HUES48 (cell line): ENCODE measurements at regions not wholly inside any gene's neighbourhood (a gene's known extent, or its start where the extent isn't known, plus 50 kb on each side); places are given as distances from the start of the nearest gene placed in this dataset.

ENCODE experiments used
- H3K27ac ChIP-seq: one replicate; pipeline ENCODE4 v1.7.0; 2013; ENCODE audit warnings: low read depth, low read length, inconsistent platforms
- H3K27me3 ChIP-seq: 2 replicates; pipeline ENCODE4 v1.6.1; 2013; ENCODE audit warnings: mild to moderate bottlenecking, low read length; ENCODE audit not compliant: control insufficient read depth, insufficient read depth
- H3K36me3 ChIP-seq: 2 replicates; pipeline ENCODE4 v1.6.1; 2013; ENCODE audit warnings: low read length; ENCODE audit not compliant: control insufficient read depth, insufficient read depth
- H3K4me1 ChIP-seq: 2 replicates; pipeline ENCODE4 v1.6.1; 2013; ENCODE audit warnings: mild to moderate bottlenecking, low read length; ENCODE audit not compliant: control insufficient read depth, insufficient read depth
- H3K4me3 ChIP-seq: 2 replicates; pipeline ENCODE4 v1.5.1; 2013; ENCODE audit warnings: mild to moderate bottlenecking, low read depth, low read length
- H3K9ac ChIP-seq: 2 replicates; pipeline ENCODE4 v1.6.1; 2013; ENCODE audit warnings: mild to moderate bottlenecking, low read depth, low read length, moderate library complexity
- H3K9me3 ChIP-seq: 2 replicates; pipeline ENCODE4 v1.6.1; 2013; ENCODE audit warnings: low read length; ENCODE audit not compliant: control insufficient read depth, insufficient read depth

- Histone ChIP-seq H3K36me3 (peaks cover 24% of the 10 kb centered on the region; the same call in 1 of the 2 replicates), H3K9me3 (no peaks in the 10 kb centered on the region), H3K4me1 (peaks cover 28% of the 10 kb centered on the region), H3K27me3 (no peaks in the 10 kb centered on the region), H3K4me3 (no peak overlapping the region), H3K9ac (no peak overlapping the region), H3K27ac (peak overlapping the region; percentile 60)
Measured at GRCh38 chr9:708551-709432, 132.7 kb upstream of the DMRT1 start.

GRCh38 chr9:710951-711745 is 130.3 kb upstream of the DMRT1 start:
- Histone ChIP-seq H3K9ac (no peak overlapping the region), H3K4me3 (no peak overlapping the region), H3K27me3 (no peaks in the 10 kb centered on the region), H3K36me3 (peaks cover 24% of the 10 kb centered on the region; the same call in 1 of the 2 replicates), H3K27ac (no peak overlapping the region), H3K4me1 (peaks cover 25% of the 10 kb centered on the region), H3K9me3 (no peaks in the 10 kb centered on the region)

- Histone ChIP-seq H3K4me3 (no peak overlapping the region), H3K27me3 (no peaks in the 10 kb centered on the region), H3K9ac (no peak overlapping the region), H3K4me1 (peaks cover 16% of the 10 kb centered on the region), H3K27ac (no peak overlapping the region), H3K9me3 (no peaks in the 10 kb centered on the region), H3K36me3 (peaks cover 24% of the 10 kb centered on the region; the same call in 1 of the 2 replicates)
Measured at GRCh38 chr9:711761-712553, 129.5 kb upstream of the DMRT1 start.

GRCh38 chr9:712643-713042 is 128.9 kb upstream of the DMRT1 start:
- Histone ChIP-seq H3K36me3 (peaks cover 24% of the 10 kb centered on the region; the same call in 1 of the 2 replicates), H3K27me3 (no peaks in the 10 kb centered on the region), H3K27ac (no peak overlapping the region), H3K4me3 (no peak overlapping the region), H3K9ac (no peak overlapping the region), H3K9me3 (no peaks in the 10 kb centered on the region), H3K4me1 (peaks cover 13% of the 10 kb centered on the region)

- Histone ChIP-seq H3K4me3 (no peak overlapping the region), H3K4me1 (peaks cover 13% of the 10 kb centered on the region), H3K36me3 (peaks cover 24% of the 10 kb centered on the region; the same call in 1 of the 2 replicates)
Measured at GRCh38 chr9:713091-713490, 128.4 kb upstream of the DMRT1 start.

GRCh38 chr9:714675-715074 is 126.8 kb upstream of the DMRT1 start:
- Histone ChIP-seq H3K27ac (no peak overlapping the region), H3K9ac (no peak overlapping the region), H3K9me3 (no peaks in the 10 kb centered on the region), H3K4me1 (peaks cover 2% of the 10 kb centered on the region), H3K27me3 (no peaks in the 10 kb centered on the region), H3K4me3 (no peak overlapping the region), H3K36me3 (peaks cover 24% of the 10 kb centered on the region; the same call in 1 of the 2 replicates)

More at GRCh38 chr9:713091-713490, 128.4 kb upstream of the DMRT1 start:
- H3K27me3 ChIP-seq, result no peaks in the 10 kb centered on the region
- H3K9ac ChIP-seq, result no peak overlapping the region
- no peak overlapping the region for H3K27ac ChIP-seq
- no peaks in the 10 kb centered on the region for H3K9me3 ChIP-seq

GRCh38 chr9:715300-715699 is 126.2 kb upstream of the DMRT1 start:
- peaks cover 24% of the 10 kb centered on the region; the same call in 1 of the 2 replicates for H3K36me3 ChIP-seq
- no peak overlapping the region for H3K27ac ChIP-seq
- no peak overlapping the region for H3K9ac ChIP-seq
- H3K4me3 ChIP-seq, result no peak overlapping the region
- peaks cover 8% of the 10 kb centered on the region for H3K4me1 ChIP-seq
- no peaks in the 10 kb centered on the region for H3K9me3 ChIP-seq
- no peaks in the 10 kb centered on the region for H3K27me3 ChIP-seq

- Histone ChIP-seq H3K27ac (no peak overlapping the region), H3K36me3 (peaks cover 20% of the 10 kb centered on the region; the same call in 1 of the 2 replicates), H3K27me3 (no peaks in the 10 kb centered on the region), H3K4me3 (no peak overlapping the region), H3K9me3 (no peaks in the 10 kb centered on the region), H3K4me1 (peaks cover 14% of the 10 kb centered on the region), H3K9ac (no peak overlapping the region)
Measured at GRCh38 chr9:715743-716400, 125.6 kb upstream of the DMRT1 start.

- Histone ChIP-seq H3K27ac (no peak overlapping the region), H3K36me3 (peaks cover 2% of the 10 kb centered on the region; the same call in 1 of the 2 replicates), H3K9ac (no peak overlapping the region)
Measured at GRCh38 chr9:717722-718121, 123.8 kb upstream of the DMRT1 start.

GRCh38 chr9:720239-720881 is 121.1 kb upstream of the DMRT1 start:
- Histone ChIP-seq H3K27me3 (no peaks in the 10 kb centered on the region), H3K9ac (no peak overlapping the region), H3K4me1 (peaks cover 22% of the 10 kb centered on the region), H3K9me3 (no peaks in the 10 kb centered on the region), H3K4me3 (no peak overlapping the region), H3K27ac (peak overlapping the region; percentile 54), H3K36me3 (no peaks in the 10 kb centered on the region)

More at GRCh38 chr9:717722-718121, 123.8 kb upstream of the DMRT1 start:
- no peaks in the 10 kb centered on the region for H3K27me3 ChIP-seq
- H3K9me3 ChIP-seq, result no peaks in the 10 kb centered on the region
- no peak overlapping the region for H3K4me3 ChIP-seq
- peaks cover 17% of the 10 kb centered on the region for H3K4me1 ChIP-seq
